H1 (cell line): ENCODE measurements at regions not wholly inside any gene's neighbourhood (a gene's known extent, or its start where the extent isn't known, plus 50 kb on each side); places are given as distances from the start of the nearest gene placed in this dataset.

ENCODE experiments used
- CHD2 ChIP-seq: IDR thresholded peaks from 2 replicates; pipeline ENCODE4 v1.6.1; 2012; ENCODE audit warnings: low read length, improper control_type of control experiment
- CTCF ChIP-seq, 3 experiments: IDR thresholded peaks; 1 replicate in 2 of 3; 2 replicates in 1 of 3; pipeline versions ENCODE4 v1.5.1 to v1.6.1; 2011; ENCODE audit warnings: low read length in 3 of 3, mild to moderate bottlenecking in 3 of 3, inconsistent platforms in 2 of 3, low read depth in 1 of 3, moderate library complexity in 1 of 3; ENCODE audit not compliant: insufficient read depth in 1 of 3; ENCODE audit errors: control extremely low read depth in 1 of 3
- EZH2 ChIP-seq: fragments of 200-600 bp; sonication (generic); IDR thresholded peaks from 2 replicates; pipeline ENCODE4 v1.7.1; 2012; ENCODE audit warnings: low read depth, mild to moderate bottlenecking, moderate library complexity, low read length, inconsistent platforms; ENCODE audit not compliant: severe bottlenecking
- HDAC2 ChIP-seq, 2 experiments: fragments of 300-600 bp in 1 of 2; sonication (generic) in 1 of 2; IDR thresholded peaks; 2 replicates each; pipeline ENCODE4 v1.6.1; 2011 to 2012; ENCODE audit warnings: low read depth in 2 of 2, low read length in 2 of 2, mild to moderate bottlenecking in 2 of 2, moderate library complexity in 2 of 2, borderline replicate concordance in 1 of 2, inconsistent platforms in 1 of 2
- KDM1A ChIP-seq: fragments of 200-600, 300-600 bp; sonication (generic); IDR thresholded peaks from 2 replicates; pipeline ENCODE4 v1.7.1; 2016; ENCODE audit warnings: mild to moderate bottlenecking, low read length, borderline replicate concordance
- POLR2AphosphoS5 ChIP-seq: IDR thresholded peaks from 2 replicates; pipeline ENCODE4 v1.6.1; 2011; ENCODE audit warnings: low read depth, low read length

GRCh38 chr5:23440703-23441102, 66.7 kb upstream of the PRDM9 start:
- TF ChIP-seq POLR2AphosphoS5 (no peak), KDM1A (no peak), CHD2 (no peak), CTCF (IDR thresholded peaks at IDR 0.05; ENCODE audit: control extremely low read depth in 1 of 3, insufficient read depth in 1 of 3, low read depth in 1 of 3, low read length in 3 of 3) (no peak), EZH2 (no peak), HDAC2 (IDR thresholded peaks at IDR 0.05; ENCODE audit: borderline replicate concordance in 1 of 2, low read depth in 2 of 2, low read length in 2 of 2) (no peak)
